ENCODE measurements at regions not wholly inside any gene's neighbourhood (a gene's known extent, or its start where the extent isn't known, plus 50 kb on each side); places are given as distances from the start of the nearest gene placed in this dataset.

DNA sequence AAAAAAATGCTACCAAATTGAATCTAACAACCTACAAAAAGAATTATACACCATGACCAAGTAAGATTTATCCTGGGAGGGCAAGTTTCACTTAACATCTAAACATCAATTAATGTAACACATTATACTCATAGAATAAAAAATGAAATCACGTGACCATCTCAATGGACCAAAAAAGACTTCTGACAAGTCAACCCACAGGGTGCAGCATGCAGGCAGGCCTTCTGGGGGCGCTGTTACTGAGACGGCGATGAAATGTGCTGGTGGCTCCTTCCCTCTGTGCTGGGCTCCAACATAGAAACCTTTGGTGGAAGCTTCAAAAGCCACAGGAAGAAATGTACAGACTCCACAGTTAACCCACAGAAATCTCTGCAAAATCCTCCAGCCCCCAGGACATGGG lies 103.1 kb downstream of the INHBA start:
- TF ChIP-seq, protein P1, sequence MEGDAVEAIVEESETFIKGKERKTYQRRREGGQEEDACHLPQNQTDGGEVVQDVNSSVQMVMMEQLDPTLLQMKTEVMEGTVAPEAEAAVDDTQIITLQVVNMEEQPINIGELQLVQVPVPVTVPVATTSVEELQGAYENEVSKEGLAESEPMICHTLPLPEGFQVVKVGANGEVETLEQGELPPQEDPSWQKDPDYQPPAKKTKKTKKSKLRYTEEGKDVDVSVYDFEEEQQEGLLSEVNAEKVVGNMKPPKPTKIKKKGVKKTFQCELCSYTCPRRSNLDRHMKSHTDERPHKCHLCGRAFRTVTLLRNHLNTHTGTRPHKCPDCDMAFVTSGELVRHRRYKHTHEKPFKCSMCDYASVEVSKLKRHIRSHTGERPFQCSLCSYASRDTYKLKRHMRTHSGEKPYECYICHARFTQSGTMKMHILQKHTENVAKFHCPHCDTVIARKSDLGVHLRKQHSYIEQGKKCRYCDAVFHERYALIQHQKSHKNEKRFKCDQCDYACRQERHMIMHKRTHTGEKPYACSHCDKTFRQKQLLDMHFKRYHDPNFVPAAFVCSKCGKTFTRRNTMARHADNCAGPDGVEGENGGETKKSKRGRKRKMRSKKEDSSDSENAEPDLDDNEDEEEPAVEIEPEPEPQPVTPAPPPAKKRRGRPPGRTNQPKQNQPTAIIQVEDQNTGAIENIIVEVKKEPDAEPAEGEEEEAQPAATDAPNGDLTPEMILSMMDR (IDR thresholded peaks at IDR 0.05; ENCODE audit: borderline replicate concordance, control extremely low read depth, extremely low read depth, insufficient read depth, missing control alignments), result no peak
- in situ Hi-C loops (cut with MboI; ENCODE audit: low sequenced_read_pairs, unreplicated experiment), result no loop called here
- no peak for DNase-seq (ENCODE audit: low spot score)

DNA sequence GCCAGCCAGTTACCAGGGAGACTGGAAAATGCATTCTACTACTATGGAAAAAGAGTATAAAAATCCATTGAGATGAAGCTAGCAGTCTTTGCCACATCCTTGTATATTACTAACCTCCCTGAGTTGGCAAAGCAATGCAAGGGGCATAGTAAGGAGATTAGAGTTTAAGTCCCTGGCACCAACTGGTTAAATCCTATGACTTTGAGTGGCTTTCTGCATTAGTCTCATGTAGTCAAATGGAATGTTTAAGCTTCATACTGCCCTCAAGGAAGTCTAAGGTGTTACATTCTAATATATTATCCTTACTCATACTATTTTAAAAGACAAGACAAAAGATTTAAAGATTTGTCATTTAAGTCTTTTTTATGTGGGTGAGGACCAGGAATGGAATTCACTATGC lies 110.1 kb downstream of the INHBA start:
- TF ChIP-seq, protein P1 (IDR thresholded peaks at IDR 0.05; ENCODE audit: borderline replicate concordance, control extremely low read depth, extremely low read depth, insufficient read depth, missing control alignments), result no peak

DNA sequence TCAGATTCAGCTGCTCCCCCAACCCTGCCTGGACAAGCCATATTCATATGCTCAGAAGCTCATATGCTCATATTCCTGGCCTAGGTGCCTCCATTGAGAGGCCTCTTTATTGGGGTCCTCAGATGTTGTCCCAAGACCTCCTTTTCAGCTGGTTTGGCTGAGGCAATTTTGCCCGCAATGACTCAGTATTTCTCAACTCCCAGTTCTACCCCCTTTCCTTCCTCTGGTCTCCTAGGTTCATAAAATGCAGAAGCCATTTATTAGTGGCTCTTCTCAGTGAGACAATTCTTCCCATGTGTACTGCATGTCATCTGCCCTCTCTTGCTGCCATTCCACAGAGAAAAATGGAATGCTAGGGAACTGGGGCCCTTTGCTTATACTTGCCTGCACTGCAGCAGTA lies 110.7 kb downstream of the INHBA start:
- DNase-seq (ENCODE audit: low spot score), result no peak
- in situ Hi-C loops (cut with MboI; ENCODE audit: low sequenced_read_pairs, unreplicated experiment), result no loop called here
- TF ChIP-seq, protein P1 (IDR thresholded peaks at IDR 0.05; ENCODE audit: borderline replicate concordance, control extremely low read depth, extremely low read depth, insufficient read depth, missing control alignments), result no peak

More for the DNA sequence above, 110.1 kb downstream of the INHBA start:
- in situ Hi-C loops (cut with MboI; ENCODE audit: low sequenced_read_pairs, unreplicated experiment), result no loop called here
- DNase-seq (ENCODE audit: low spot score), result no peak

DNA sequence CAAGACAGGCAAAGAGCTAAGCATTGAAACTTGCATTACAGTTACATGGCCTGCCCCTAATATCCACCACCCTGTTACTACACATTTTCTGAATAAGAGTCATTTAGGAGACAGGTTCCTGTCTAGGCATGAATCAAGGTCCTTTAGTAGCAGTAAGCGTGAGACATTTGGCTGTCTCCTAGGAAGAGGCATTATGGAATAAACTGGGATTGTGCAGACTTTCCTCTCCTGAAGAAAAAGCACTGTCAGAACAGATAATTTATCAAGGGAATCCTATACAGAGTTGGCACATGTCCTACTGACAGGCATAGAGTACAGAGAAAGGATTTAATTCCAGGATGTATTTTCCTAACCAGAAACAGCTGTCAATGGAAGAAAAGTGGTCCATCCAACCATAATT lies 111.9 kb downstream of the INHBA start:
- no peak for DNase-seq (ENCODE audit: low spot score)
- in situ Hi-C loops (cut with MboI; ENCODE audit: low sequenced_read_pairs, unreplicated experiment), result no loop called here
- TF ChIP-seq, protein P1 (IDR thresholded peaks at IDR 0.05; ENCODE audit: borderline replicate concordance, control extremely low read depth, extremely low read depth, insufficient read depth, missing control alignments), result no peak

DNA sequence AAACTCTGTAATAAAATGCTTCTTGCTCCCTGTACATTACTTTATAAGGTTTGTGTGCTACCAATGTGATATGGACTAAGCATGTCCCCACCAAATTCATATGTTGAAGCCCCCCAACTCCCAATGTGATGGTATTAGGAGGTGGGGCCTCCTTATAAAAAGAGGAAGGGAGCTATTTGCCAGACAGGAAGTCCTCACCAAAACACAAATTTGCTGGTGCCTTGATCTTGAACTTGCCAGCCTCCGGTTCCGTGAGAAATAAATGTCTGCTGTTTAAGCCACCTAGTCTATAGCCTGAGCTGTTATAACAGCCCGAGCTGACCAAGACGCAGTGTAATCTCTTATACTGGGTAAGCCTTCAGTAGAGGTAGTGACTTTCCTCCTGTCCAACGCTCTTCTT lies 114.5 kb downstream of the INHBA start:
- in situ Hi-C loops (cut with MboI; ENCODE audit: low sequenced_read_pairs, unreplicated experiment), result no loop called here
- no peak for DNase-seq (ENCODE audit: low spot score)
- TF ChIP-seq, protein P1 (IDR thresholded peaks at IDR 0.05; ENCODE audit: borderline replicate concordance, control extremely low read depth, extremely low read depth, insufficient read depth, missing control alignments), result no peak

DNA sequence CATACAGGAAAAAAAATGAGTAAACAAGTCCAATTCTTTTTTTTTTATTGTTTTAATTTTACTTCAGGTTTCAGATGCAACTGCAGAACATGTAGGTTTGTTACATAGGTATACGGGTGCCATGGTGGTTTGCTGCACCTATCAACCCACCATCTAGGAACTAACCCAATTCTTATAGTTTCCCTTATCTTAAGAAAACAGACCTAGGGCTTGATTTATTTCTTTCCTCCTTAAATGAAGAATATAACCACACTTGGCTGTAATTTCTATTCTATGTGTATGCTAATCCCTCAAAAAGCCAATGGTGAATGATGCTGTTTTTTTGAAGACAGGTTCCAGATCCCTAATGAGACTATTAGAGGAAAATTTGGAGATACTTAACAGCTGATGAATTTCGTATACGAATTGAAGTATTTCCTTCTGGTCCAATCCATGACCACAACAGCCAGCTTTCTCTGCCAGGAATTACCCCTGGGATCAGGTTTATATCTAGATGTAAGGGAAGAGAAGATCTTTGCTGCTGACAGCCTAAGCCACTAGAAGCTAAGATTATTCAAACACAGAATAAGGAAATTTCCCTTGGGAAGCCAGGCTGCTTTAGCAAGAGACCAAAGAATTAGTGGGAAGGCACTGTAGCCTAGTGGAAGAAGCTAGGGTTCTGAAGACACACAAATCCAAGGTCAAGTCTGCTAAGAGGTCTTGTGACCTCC lies 115.8 kb downstream of the INHBA start:
- in situ Hi-C loops (cut with MboI; ENCODE audit: low sequenced_read_pairs, unreplicated experiment), result no loop called here
- no peak for DNase-seq (ENCODE audit: low spot score)
- TF ChIP-seq, protein P1 (IDR thresholded peaks at IDR 0.05; ENCODE audit: borderline replicate concordance, control extremely low read depth, extremely low read depth, insufficient read depth, missing control alignments), result no peak

Measured in GM13976 (cell line).